DND-41 (cell line): ENCODE measurements at regions not wholly inside any gene's neighbourhood (a gene's known extent, or its start where the extent isn't known, plus 50 kb on each side); places are given as distances from the start of the nearest gene placed in this dataset.

ENCODE experiments used
- ATAC-seq: fragments of 200-7000 bp; cut with Tn5 transposase; 3 replicates; pipeline ENCODE4 v1.9.1; 2021; ENCODE audit warnings: low read depth; ENCODE audit not compliant: insufficient read depth
- DNase-seq: peaks from one replicate; pipeline ENCODE4 v3.0.0-alpha.2; 2020
- H2AFZ ChIP-seq: 2 replicates; pipeline ENCODE4 v1.6.0; 2012; ENCODE audit warnings: low read depth, low read length
- H3K27ac ChIP-seq: 2 replicates; pipeline ENCODE4 v1.5.1; 2012; ENCODE audit warnings: low read length, inconsistent platforms
- H3K27me3 ChIP-seq: fragments of 200-600 bp; sonication (generic); 2 replicates; pipeline ENCODE4 v1.6.0; 2012; ENCODE audit warnings: low read length, mild to moderate bottlenecking, inconsistent platforms; ENCODE audit not compliant: insufficient read depth, poor library complexity
- H3K36me3 ChIP-seq: 2 replicates; pipeline ENCODE4 v1.5.1; 2012; ENCODE audit warnings: low read length, inconsistent platforms; ENCODE audit not compliant: insufficient read depth
- H3K4me1 ChIP-seq: 2 replicates; pipeline ENCODE4 v1.5.1; 2012; ENCODE audit warnings: mild to moderate bottlenecking, low read length; ENCODE audit not compliant: insufficient read depth
- H3K4me2 ChIP-seq: 2 replicates; pipeline ENCODE4 v1.6.0; 2012; ENCODE audit warnings: mild to moderate bottlenecking, moderate library complexity, low read length, inconsistent platforms; ENCODE audit not compliant: insufficient read depth
- H3K4me3 ChIP-seq, 2 experiments: fragments of 200-600 bp in 1 of 2; shearing (Covaris generic) in 1 of 2; 2 replicates each; pipeline ENCODE4 v1.5.1; 2012 to 2016; ENCODE audit warnings: inconsistent platforms in 2 of 2, low read length in 2 of 2, mild to moderate bottlenecking in 2 of 2, low read depth in 1 of 2, moderate library complexity in 1 of 2
- H3K79me2 ChIP-seq: 2 replicates; pipeline ENCODE4 v1.6.0; 2012; ENCODE audit warnings: low read length, inconsistent platforms; ENCODE audit not compliant: insufficient read depth
- H3K9ac ChIP-seq: 2 replicates; pipeline ENCODE4 v1.6.0; 2012; ENCODE audit warnings: low read depth, mild to moderate bottlenecking, inconsistent platforms, low read length, moderate library complexity
- H3K9me3 ChIP-seq: 2 replicates; pipeline ENCODE4 v1.5.1; 2012; ENCODE audit warnings: low read length, moderate library complexity, mild to moderate bottlenecking, inconsistent platforms; ENCODE audit not compliant: insufficient read depth, severe bottlenecking
- H4K20me1 ChIP-seq: 2 replicates; pipeline ENCODE4 v1.6.0; 2012; ENCODE audit warnings: low read length; ENCODE audit not compliant: insufficient read depth
- CTCF ChIP-seq: IDR thresholded peaks from 2 replicates; pipeline ENCODE4 v1.5.1; 2012; ENCODE audit warnings: borderline replicate concordance, low read length, moderate library complexity, mild to moderate bottlenecking; ENCODE audit not compliant: poor library complexity, severe bottlenecking; ENCODE audit errors: extremely low read depth
- EZH2 ChIP-seq: IDR thresholded peaks from 3 replicates; pipeline ENCODE4 v1.6.1; 2012; ENCODE audit warnings: borderline replicate concordance, low read depth, mild to moderate bottlenecking, moderate library complexity, low read length, inconsistent platforms; ENCODE audit not compliant: severe bottlenecking

- Histone ChIP-seq H3K36me3 (no peaks in the 10 kb centered on the region), H3K4me3 (no peak overlapping the region), H3K9ac (no peak overlapping the region), H3K27ac (no peak overlapping the region), H3K27me3 (peaks cover 13% of the 10 kb centered on the region), H3K4me1 (no peaks in the 10 kb centered on the region), H2AFZ (no peak overlapping the region), H3K4me2 (no peak overlapping the region), H3K79me2 (no peaks in the 10 kb centered on the region), H3K9me3 (no peaks in the 10 kb centered on the region), H4K20me1 (no peaks in the 10 kb centered on the region)
- no peak for TF ChIP-seq CTCF
- TF ChIP-seq EZH2, result no peak
- DNase-seq, result no peak
- no peak for ATAC-seq
Observed at GRCh38 chr22:47276450-47276820, 514.0 kb downstream of the TBC1D22A start.

- no peak overlapping the region for H3K27ac ChIP-seq
- no peaks in the 10 kb centered on the region for H3K79me2 ChIP-seq
- H3K27me3 ChIP-seq, result peaks cover 9% of the 10 kb centered on the region
- no peaks in the 10 kb centered on the region for H4K20me1 ChIP-seq
- H3K36me3 ChIP-seq, result no peaks in the 10 kb centered on the region
- DNase-seq (no peak), ATAC-seq (no peak)
- H3K4me3 ChIP-seq, result no peak overlapping the region
- H3K4me1 ChIP-seq, result no peaks in the 10 kb centered on the region
- no peak overlapping the region for H3K4me2 ChIP-seq
- no peak overlapping the region for H2AFZ ChIP-seq
- H3K9me3 ChIP-seq, result no peaks in the 10 kb centered on the region
- no peak overlapping the region for H3K9ac ChIP-seq
- no peak for TF ChIP-seq CTCF
- TF ChIP-seq EZH2, result no peak
Observed at GRCh38 chr22:47275605-47276449, 513.4 kb downstream of the TBC1D22A start.

GRCh38 chr22:47274196-47274595 lies 511.7 kb downstream of the TBC1D22A start:
- Histone ChIP-seq H3K36me3 (no peaks in the 10 kb centered on the region), H3K79me2 (no peaks in the 10 kb centered on the region), H3K27ac (no peak overlapping the region), H3K9ac (no peak overlapping the region), H3K4me1 (no peaks in the 10 kb centered on the region), H2AFZ (no peak overlapping the region), H3K9me3 (no peaks in the 10 kb centered on the region), H3K27me3 (peaks cover 2% of the 10 kb centered on the region), H3K4me3 (no peak overlapping the region), H4K20me1 (no peaks in the 10 kb centered on the region), H3K4me2 (no peak overlapping the region)
- no peak for ATAC-seq
- TF ChIP-seq CTCF, result no peak
- no peak for TF ChIP-seq EZH2
- no peak for DNase-seq
